ENCODE measurements at regions not wholly inside any gene's neighbourhood (a gene's known extent, or its start where the extent isn't known, plus 50 kb on each side); places are given as distances from the start of the nearest gene placed in this dataset.

DNA sequence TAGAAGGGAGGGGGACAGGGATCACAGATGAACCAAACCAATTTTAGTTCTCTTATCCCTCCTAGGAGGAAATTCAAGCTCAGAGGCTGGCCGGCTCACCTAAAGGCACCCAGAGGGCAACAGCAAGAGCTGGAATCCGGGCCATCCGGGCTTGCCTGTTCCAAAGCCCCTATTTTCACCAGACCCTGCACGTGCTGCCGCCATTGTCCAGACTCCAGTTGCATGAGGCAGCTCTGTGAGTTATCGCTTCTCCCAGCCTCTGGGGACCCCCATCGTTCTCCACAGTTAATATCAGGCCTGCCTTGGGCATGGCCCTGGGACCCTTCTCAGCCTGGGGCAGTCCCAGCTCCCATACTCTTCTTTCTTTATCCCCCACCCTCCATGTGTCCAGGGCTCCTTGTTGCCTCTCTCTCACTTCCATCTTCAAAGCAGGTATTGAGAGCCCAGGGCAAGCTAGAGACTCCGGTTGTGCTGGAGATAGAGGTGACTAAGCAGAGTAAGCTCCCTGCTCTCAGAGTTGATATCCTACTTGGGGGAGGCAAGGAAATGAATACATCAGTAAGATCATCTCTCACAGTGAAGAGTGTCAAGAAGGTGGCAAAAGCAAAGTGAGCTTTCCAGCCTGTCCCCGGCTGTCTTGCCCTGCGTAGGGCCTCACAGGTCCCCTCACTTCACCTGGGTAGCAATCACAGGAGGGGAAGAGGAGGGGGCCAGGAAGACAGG is 322.8 kb downstream of the UACA start:
- DNase-seq = no peak

DNA sequence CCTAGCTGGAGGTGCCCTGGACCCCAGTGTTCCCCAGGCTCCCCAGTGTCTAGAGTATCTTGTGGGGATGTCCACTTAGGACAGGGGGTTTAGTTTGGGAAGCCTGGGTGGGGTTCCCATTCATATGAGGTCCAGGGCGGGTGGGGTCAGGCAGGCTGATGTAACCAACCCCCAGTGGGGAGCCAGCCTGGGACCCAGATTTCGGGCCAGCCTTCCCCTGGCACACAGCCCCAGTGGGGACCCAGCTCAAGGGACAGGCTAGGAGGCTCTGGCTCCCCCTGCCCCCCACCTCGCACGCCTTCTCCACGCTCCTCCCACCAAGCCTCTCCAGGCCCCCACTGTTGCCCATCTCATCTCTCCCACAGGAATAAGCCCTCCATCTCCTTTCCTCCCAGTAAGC is 323.5 kb downstream of the UACA start:
- DNase-seq = no peak

DNA sequence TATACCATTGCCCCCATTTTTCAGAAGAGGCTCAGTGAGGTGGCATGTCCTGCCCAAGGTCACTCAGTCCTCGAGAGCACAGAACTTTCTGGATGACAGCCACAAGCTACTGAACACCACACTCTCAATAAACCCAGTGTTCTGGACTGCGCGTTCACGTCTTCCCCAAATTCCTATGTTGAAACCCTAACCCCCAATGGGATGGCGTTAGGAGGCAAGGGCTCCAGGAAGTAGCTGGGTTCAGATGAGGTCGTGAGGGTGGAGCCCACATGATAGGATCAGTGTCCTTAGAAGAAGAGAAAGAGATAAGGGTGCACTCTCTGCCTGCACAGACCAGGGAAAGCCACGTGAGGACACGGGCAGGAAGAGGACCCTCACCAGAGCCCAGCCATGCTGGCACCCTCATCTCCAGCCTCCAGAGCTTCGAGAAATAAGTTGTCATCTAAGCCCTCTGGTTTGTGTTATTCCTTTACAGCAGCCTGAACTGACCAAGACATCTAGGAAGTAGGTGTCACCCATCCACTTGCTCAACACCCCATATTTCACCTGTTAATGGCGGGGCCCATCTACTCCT is 324.0 kb downstream of the UACA start:
- DNase-seq = no peak

- no peak for DNase-seq
Observed at GRCh38 chr15:70438776-70439175, 324.6 kb downstream of the UACA start.

GRCh38 chr15:70437882-70438451 is 325.4 kb downstream of the UACA start:
- no peak for DNase-seq

DNA sequence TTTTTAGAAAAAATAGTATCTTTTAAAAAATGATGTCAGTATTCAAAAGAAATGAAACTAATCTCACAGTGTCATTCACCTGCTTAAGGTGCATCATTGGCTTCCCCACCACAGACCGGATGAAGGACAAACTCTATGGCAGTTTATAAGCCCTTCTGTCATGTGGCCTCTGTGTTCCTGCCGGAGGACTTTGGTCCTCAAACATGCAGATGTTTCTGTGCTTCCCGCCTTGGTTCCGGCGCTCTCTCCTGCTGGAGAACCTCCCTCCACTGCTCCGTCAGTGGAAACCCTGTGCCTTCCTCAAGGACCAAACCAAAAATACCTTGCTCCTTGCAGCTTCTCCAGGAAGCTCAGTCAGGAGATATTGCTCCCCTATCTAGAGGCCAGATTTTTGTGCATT is 326.3 kb downstream of the UACA start:
- DNase-seq = no peak

DNA sequence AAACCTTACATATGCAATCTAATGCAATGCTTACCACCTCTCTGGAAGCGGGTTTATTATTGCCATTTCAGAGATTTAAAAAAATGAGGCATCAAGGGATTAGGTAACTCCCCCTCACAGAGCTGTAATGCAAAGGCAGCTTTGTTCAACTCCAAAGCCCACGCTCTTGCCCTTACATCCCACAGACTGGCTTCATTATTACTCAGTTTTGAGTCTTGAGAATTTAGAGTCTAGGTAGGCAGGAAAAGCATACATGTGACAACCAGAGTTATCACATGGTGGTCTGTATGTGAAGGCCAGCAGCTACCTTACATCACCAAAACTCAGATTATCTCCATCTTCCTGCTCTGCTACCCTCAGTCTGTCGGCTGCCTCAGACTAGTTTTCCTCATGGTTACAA is 326.9 kb downstream of the UACA start:
- no peak for DNase-seq

DNA sequence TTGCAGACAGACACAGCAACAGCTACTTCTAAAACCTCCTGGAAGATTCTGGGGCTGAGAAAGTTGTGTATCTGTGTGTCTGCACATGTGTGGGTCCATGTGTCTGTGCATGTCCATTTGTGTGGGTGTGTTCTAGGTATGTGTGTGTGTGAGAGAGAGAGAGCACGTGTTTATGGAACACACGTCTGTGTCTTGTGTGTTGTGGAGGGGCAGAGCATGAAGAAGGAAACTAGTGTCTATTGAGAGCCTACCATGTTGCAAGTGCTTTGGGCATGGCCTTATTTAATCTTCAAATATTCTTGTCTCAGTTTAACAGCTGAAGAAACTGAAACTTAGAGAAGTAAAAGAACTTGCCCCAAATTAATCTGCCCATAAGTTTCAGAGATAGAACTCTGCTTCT is 327.5 kb downstream of the UACA start:
- no peak for DNase-seq

DNA sequence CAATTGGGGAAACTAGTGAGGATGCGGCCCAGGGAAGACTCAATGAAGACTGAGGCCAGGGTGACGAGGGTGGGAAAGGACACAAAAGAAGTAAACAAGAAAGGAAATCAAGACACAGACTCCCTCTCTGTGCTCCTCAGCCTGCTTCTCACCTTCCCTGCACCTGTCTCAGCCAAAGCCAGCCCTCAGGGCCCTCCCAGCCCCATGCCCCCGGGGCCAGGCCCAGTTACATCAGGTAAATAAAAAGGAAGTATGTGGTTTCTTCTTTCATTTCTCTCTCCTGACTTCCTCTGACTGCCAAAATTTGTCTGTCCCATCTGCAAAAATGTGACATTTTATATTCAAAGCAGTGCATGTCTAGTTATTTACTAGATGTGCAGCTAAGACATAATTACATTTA is 328.0 kb downstream of the UACA start:
- peak; percentile 24 for DNase-seq

- DNase-seq = no peak
Observed at GRCh38 chr15:70433586-70434324, 329.6 kb downstream of the UACA start.

GRCh38 chr15:70432924-70433495 is 330.3 kb downstream of the UACA start:
- no peak for DNase-seq

GRCh38 chr15:70431854-70432253 is 331.5 kb downstream of the UACA start:
- no peak for DNase-seq

- no peak for DNase-seq
Observed at GRCh38 chr15:70430069-70430468, 332.4 kb upstream of the TLE3 start.

GRCh38 chr15:70429056-70429722 is 331.5 kb upstream of the TLE3 start:
- no peak for DNase-seq

DNA sequence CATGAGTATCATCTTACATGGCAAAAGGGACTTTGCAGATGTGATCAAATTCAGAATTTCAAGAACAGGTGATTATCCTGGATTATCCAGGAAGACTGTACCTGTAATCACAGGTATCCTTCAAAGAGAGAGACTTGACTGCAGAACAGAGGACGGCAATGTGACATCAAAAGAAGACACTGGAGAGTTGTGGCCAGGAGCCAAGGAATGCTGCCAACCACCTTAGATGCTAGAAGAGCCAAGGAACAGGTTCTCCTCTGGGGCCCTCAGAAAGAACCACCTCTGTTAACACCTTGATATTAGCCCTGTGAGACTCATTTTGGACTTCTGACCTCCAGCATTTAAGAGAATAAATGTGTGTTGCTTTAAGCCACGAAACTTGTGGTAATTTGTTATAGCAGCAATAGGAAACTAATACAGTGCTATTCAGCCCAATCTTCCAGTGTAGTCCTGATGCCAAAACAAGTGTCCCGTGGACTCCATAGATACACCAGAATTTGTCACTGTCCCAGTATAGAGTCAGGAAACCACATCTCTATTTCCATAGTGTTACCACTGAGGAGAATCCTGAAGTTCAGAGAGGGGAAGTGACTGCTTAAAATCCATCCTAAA is 330.6 kb upstream of the TLE3 start:
- DNase-seq = no peak

DNA sequence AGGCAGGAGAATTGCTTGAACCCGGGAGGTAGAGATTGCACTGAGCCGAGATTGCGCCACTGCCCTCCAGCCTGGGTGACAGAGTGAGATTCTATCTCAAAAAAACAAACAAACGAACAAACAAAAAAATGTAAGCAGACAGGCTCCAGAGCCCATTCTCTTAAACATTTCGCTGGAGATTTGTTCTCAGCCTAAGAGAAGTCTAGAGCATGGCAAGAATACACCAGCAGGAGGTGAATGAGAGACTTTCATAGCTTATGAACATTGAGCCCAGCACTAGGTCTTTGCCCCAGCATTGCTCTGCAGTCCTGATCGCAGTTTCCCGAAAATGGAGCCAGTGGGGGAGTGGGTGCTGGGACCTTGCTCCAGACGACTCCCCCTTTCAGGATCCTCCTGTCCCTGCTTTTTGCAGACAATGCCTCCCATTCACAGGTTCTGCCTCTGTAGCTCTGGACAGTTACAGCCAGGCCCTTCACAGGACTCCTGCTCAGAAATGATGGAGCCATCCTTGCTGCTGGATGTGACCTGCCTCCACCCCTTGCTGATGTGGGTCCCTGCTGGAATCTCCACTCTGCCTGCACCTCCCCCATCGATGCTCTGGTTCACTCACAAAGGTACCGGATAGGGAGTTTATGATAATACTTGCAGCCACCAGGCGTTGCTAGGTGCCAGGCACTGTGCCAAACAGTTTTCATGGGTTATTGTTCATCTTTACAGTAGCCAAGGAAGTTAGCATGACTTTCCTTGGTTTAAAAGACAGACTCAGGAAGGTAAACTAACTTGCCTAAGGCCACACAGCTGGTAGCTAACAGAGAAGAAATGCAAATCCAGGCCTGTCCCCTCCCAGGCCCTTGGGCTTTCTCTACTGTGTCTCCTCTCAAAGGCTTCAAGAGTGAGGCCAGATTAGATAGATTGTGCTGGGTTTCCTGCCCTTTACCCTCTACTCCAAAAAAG is 329.7 kb upstream of the TLE3 start:
- no peak for DNase-seq

DNA sequence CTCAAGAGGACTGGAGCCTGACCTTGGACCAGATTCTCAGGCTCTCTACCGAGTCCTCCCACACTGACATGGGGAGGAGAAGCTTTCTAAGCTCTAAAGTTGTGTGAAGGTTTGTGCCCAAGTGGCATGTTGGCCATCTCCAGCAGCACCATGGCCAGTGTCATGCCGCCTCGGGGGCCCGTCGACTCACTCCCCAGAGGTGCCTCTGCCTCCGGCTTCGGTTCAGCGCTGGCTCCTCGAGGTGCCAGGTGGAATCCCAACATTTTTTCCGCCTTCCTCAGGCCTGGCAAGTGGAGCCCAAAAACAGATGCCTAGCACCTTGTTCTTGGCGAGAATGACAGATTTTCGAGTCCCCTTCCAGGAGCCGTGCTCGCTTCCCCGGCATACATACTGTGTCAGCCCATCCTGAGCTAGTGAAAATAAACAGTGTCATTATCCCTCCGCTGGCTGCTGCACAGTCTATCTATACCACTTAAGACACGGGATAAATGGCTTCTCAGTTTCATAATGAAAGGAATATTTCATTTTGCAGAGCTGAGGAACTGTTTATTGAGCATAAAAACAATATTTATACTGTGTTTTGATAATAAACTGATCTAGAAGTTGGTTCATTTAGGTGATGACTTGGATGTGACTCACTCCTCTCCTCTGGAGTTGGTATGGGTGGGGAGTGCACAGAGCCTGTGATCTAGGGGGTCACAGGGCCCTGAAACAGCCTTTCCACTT is 328.5 kb upstream of the TLE3 start:
- DNase-seq = no peak

GRCh38 chr15:70424937-70425411 is 327.3 kb upstream of the TLE3 start:
- DNase-seq = no peak

DNA sequence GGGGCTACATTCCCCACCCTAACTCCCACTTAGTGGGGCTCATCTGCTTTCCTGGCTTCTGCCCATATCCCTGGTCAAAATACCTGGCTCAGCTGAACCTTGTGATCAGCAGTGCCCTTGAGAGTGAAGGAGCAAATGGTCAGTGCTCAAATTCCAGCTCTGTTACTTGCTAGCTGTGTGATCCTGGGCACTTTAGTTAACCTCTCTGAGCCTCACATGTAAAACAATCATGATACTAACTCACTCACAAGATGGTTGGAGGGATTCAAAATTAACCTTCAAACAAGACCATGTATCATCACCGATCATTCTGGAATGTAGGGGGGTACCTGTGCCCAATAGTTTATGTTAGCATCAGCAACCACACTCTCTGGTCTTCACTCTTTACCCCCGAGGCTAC is 325.6 kb upstream of the TLE3 start:
- DNase-seq = no peak

GRCh38 chr15:70422342-70422741 is 324.6 kb upstream of the TLE3 start:
- DNase-seq = no peak

Measured in CD4-positive, alpha-beta T cell treated with Interleukin-15 for 1 hour (primary cell).